ENCODE measurements at regions not wholly inside any gene's neighbourhood (a gene's known extent, or its start where the extent isn't known, plus 50 kb on each side); places are given as distances from the start of the nearest gene placed in this dataset.
"Not testable (repeated sequence)": the region's sequence is repeated elsewhere in the genome, so short reads cannot be mapped to it uniquely, and the experiment has no call there.

GRCh38 chr6:144666781-144667180, 381.6 kb downstream of the UTRN start:
- Histone ChIP-seq H3K4ac (ENCODE audit: low read depth, low read length) (no peak overlapping the region), H4K8ac (ENCODE audit: low read depth, low read length) (no peak overlapping the region)

GRCh38 chr6:144667532-144668503, 382.7 kb downstream of the UTRN start:
- H2AK5ac ChIP-seq (ENCODE audit: low read length), result no peak overlapping the region
- no CpG with 5 or more reads among the region's 4 CpGs for WGBS (ENCODE audit: extremely low coverage, insufficient coverage, low lambda C conversion rate)

More at GRCh38 chr6:144666781-144667180, 381.6 kb downstream of the UTRN start:
- no peak overlapping the region for H2BK15ac ChIP-seq (replicated peaks; ENCODE audit: low read depth)
- H3K56ac ChIP-seq (ENCODE audit: low read length), result no peak overlapping the region
- no peaks in the 10 kb centered on the region for H3K36me3 ChIP-seq (ENCODE audit: control insufficient read depth, insufficient read depth, low read length)
- no peak overlapping the region for H4K5ac ChIP-seq (ENCODE audit: low read length)
- no peak overlapping the region for H2AK5ac ChIP-seq (ENCODE audit: low read length)
- no peaks in the 10 kb centered on the region for H3K79me2 ChIP-seq (ENCODE audit: control insufficient read depth, insufficient read depth, low read length)
- no peak overlapping the region for H3K4me3 ChIP-seq (ENCODE audit: low read length)
- H3K27ac ChIP-seq (ENCODE audit: low read depth, low read length), result no peak overlapping the region
- peaks cover 7% of the 10 kb centered on the region for H3K4me1 ChIP-seq (ENCODE audit: control insufficient read depth, low read depth, low read length)
- no peak overlapping the region for H2BK5ac ChIP-seq (ENCODE audit: low read length)
- WGBS (ENCODE audit: extremely low coverage, insufficient coverage, low lambda C conversion rate), result no CpG with 5 or more reads among the region's 6 CpGs
- H3K23ac ChIP-seq (ENCODE audit: low read length), result no peak overlapping the region
- no peaks in the 10 kb centered on the region for H3K79me1 ChIP-seq (ENCODE audit: low read length)
- H3K18ac ChIP-seq (ENCODE audit: low read length), result no peak overlapping the region
- no peaks in the 10 kb centered on the region for H3K27me3 ChIP-seq (ENCODE audit: insufficient read depth, low read length, poor library complexity)
- no peak for DNase-seq
- H2BK120ac ChIP-seq (ENCODE audit: low read depth, low read length), result no peak overlapping the region
- no peak overlapping the region for H3K9ac ChIP-seq (ENCODE audit: low read length)
- no peak overlapping the region for H3K4me2 ChIP-seq (ENCODE audit: low read length)

GRCh38 chr6:144670259-144670658, 385.1 kb downstream of the UTRN start:
- not testable (repeated sequence) for H3K79me1 ChIP-seq (ENCODE audit: low read length); H2BK120ac ChIP-seq (ENCODE audit: low read depth, low read length); H4K5ac ChIP-seq (ENCODE audit: low read length); DNase-seq; H3K4me3 ChIP-seq (ENCODE audit: low read length); H3K4me1 ChIP-seq (ENCODE audit: control insufficient read depth, low read depth, low read length); H3K79me2 ChIP-seq (ENCODE audit: control insufficient read depth, insufficient read depth, low read length); H3K4ac ChIP-seq (ENCODE audit: low read depth, low read length); H3K18ac ChIP-seq (ENCODE audit: low read length); H2AK5ac ChIP-seq (ENCODE audit: low read length); H4K8ac ChIP-seq (ENCODE audit: low read depth, low read length); H3K27me3 ChIP-seq (ENCODE audit: insufficient read depth, low read length, poor library complexity); H3K27ac ChIP-seq (ENCODE audit: low read depth, low read length); H3K4me2 ChIP-seq (ENCODE audit: low read length); H3K36me3 ChIP-seq (ENCODE audit: control insufficient read depth, insufficient read depth, low read length); H2BK5ac ChIP-seq (ENCODE audit: low read length); H2BK15ac ChIP-seq (replicated peaks; ENCODE audit: low read depth); H3K9ac ChIP-seq (ENCODE audit: low read length); H3K56ac ChIP-seq (ENCODE audit: low read length); H3K23ac ChIP-seq (ENCODE audit: low read length)
- no CpG with 5 or more reads among the region's 1 CpG for WGBS (ENCODE audit: extremely low coverage, insufficient coverage, low lambda C conversion rate)

More at GRCh38 chr6:144667532-144668503, 382.7 kb downstream of the UTRN start:
- Histone ChIP-seq H4K8ac (ENCODE audit: low read depth, low read length) (no peak overlapping the region), H3K27me3 (ENCODE audit: insufficient read depth, low read length, poor library complexity) (no peaks in the 10 kb centered on the region), H3K56ac (ENCODE audit: low read length) (no peak overlapping the region), H3K23ac (ENCODE audit: low read length) (no peak overlapping the region), H3K18ac (ENCODE audit: low read length) (no peak overlapping the region), H3K4me3 (ENCODE audit: low read length) (no peak overlapping the region), H2BK120ac (ENCODE audit: low read depth, low read length) (no peak overlapping the region), H2BK15ac (replicated peaks; ENCODE audit: low read depth) (no peak overlapping the region), H2BK5ac (ENCODE audit: low read length) (no peak overlapping the region), H3K79me2 (ENCODE audit: control insufficient read depth, insufficient read depth, low read length) (no peaks in the 10 kb centered on the region), H3K27ac (ENCODE audit: low read depth, low read length) (no peak overlapping the region), H3K79me1 (ENCODE audit: low read length) (no peaks in the 10 kb centered on the region), H4K5ac (ENCODE audit: low read length) (no peak overlapping the region), H3K9ac (ENCODE audit: low read length) (no peak overlapping the region), H3K4me1 (ENCODE audit: control insufficient read depth, low read depth, low read length) (peaks cover 2% of the 10 kb centered on the region), H3K4ac (ENCODE audit: low read depth, low read length) (no peak overlapping the region), H3K36me3 (ENCODE audit: control insufficient read depth, insufficient read depth, low read length) (no peaks in the 10 kb centered on the region), H3K4me2 (ENCODE audit: low read length) (no peak overlapping the region)
- no peak for DNase-seq

GRCh38 chr6:144673807-144674206, 388.7 kb downstream of the UTRN start:
- no peak for DNase-seq
- H3K23ac ChIP-seq (ENCODE audit: low read length), result no peak overlapping the region
- no peaks in the 10 kb centered on the region for H3K36me3 ChIP-seq (ENCODE audit: control insufficient read depth, insufficient read depth, low read length)
- no peaks in the 10 kb centered on the region for H3K4me1 ChIP-seq (ENCODE audit: control insufficient read depth, low read depth, low read length)
- H3K56ac ChIP-seq (ENCODE audit: low read length), result no peak overlapping the region
- H2BK120ac ChIP-seq (ENCODE audit: low read depth, low read length), result no peak overlapping the region
- H2AK5ac ChIP-seq (ENCODE audit: low read length), result no peak overlapping the region
- H3K79me2 ChIP-seq (ENCODE audit: control insufficient read depth, insufficient read depth, low read length), result no peaks in the 10 kb centered on the region
- H3K27ac ChIP-seq (ENCODE audit: low read depth, low read length), result no peak overlapping the region
- no peak overlapping the region for H4K5ac ChIP-seq (ENCODE audit: low read length)
- no peak overlapping the region for H4K8ac ChIP-seq (ENCODE audit: low read depth, low read length)
- peaks cover 2% of the 10 kb centered on the region for H3K79me1 ChIP-seq (ENCODE audit: low read length)
- H3K4me3 ChIP-seq (ENCODE audit: low read length), result no peak overlapping the region
- no peaks in the 10 kb centered on the region for H3K27me3 ChIP-seq (ENCODE audit: insufficient read depth, low read length, poor library complexity)
- H3K4ac ChIP-seq (ENCODE audit: low read depth, low read length), result no peak overlapping the region
- WGBS (ENCODE audit: extremely low coverage, insufficient coverage, low lambda C conversion rate), result no CpG with 5 or more reads among the region's 3 CpGs
- no peak overlapping the region for H2BK15ac ChIP-seq (replicated peaks; ENCODE audit: low read depth)
- H3K18ac ChIP-seq (ENCODE audit: low read length), result no peak overlapping the region
- no peak overlapping the region for H3K4me2 ChIP-seq (ENCODE audit: low read length)
- H3K9ac ChIP-seq (ENCODE audit: low read length), result no peak overlapping the region
- no peak overlapping the region for H2BK5ac ChIP-seq (ENCODE audit: low read length)

- Histone ChIP-seq H3K27ac (ENCODE audit: low read depth, low read length) (no peak overlapping the region), H3K4me2 (ENCODE audit: low read length) (no peak overlapping the region), H4K8ac (ENCODE audit: low read depth, low read length) (no peak overlapping the region), H2BK5ac (ENCODE audit: low read length) (no peak overlapping the region), H3K27me3 (ENCODE audit: insufficient read depth, low read length, poor library complexity) (no peaks in the 10 kb centered on the region), H3K9ac (ENCODE audit: low read length) (no peak overlapping the region), H3K36me3 (ENCODE audit: control insufficient read depth, insufficient read depth, low read length) (no peaks in the 10 kb centered on the region), H2AK5ac (ENCODE audit: low read length) (no peak overlapping the region), H2BK120ac (ENCODE audit: low read depth, low read length) (no peak overlapping the region), H3K18ac (ENCODE audit: low read length) (no peak overlapping the region), H3K4me1 (ENCODE audit: control insufficient read depth, low read depth, low read length) (no peaks in the 10 kb centered on the region), H3K4me3 (ENCODE audit: low read length) (no peak overlapping the region), H2BK15ac (replicated peaks; ENCODE audit: low read depth) (no peak overlapping the region), H4K5ac (ENCODE audit: low read length) (no peak overlapping the region), H3K4ac (ENCODE audit: low read depth, low read length) (no peak overlapping the region), H3K79me1 (ENCODE audit: low read length) (peaks cover 2% of the 10 kb centered on the region), H3K23ac (ENCODE audit: low read length) (no peak overlapping the region), H3K79me2 (ENCODE audit: control insufficient read depth, insufficient read depth, low read length) (no peaks in the 10 kb centered on the region), H3K56ac (ENCODE audit: low read length) (no peak overlapping the region)
- WGBS (ENCODE audit: extremely low coverage, insufficient coverage, low lambda C conversion rate), result no CpG with 5 or more reads among the region's 6 CpGs
- DNase-seq, result no peak
Observed at GRCh38 chr6:144675231-144675861, 390.2 kb downstream of the UTRN start.
